Brain microvascular endothelial cell (primary cell): ENCODE measurements at regions not wholly inside any gene's neighbourhood (a gene's known extent, or its start where the extent isn't known, plus 50 kb on each side); places are given as distances from the start of the nearest gene placed in this dataset.
A peak's percentile ranks its signal among the peaks of the same experiment; 100 is the strongest.
"Not testable (repeated sequence)": the region's sequence is repeated elsewhere in the genome, so short reads cannot be mapped to it uniquely, and the experiment has no call there.

Source experiments
- DNase-seq: peaks from one replicate; pipeline ENCODE4 v3.0.0-alpha.2; 2020
- H3K27ac ChIP-seq: fragments of 250-450 bp; sonication (Bioruptor Pico); 2 replicates; pipeline ENCODE4 v1.5.1; 2020; ENCODE audit warnings: mild to moderate bottlenecking, moderate library complexity
- H3K27me3 ChIP-seq: fragments of 250-450 bp; sonication (Bioruptor Pico); replicated peaks from 2 replicates; pipeline ENCODE4 v1.5.1; 2020; ENCODE audit warnings: mild to moderate bottlenecking
- H3K36me3 ChIP-seq: fragments of 250-450 bp; sonication (Bioruptor Pico); replicated peaks from 2 replicates; pipeline ENCODE4 v1.5.1; 2020; ENCODE audit warnings: mild to moderate bottlenecking
- H3K4me3 ChIP-seq: 2 replicates; pipeline ENCODE4 v1.5.1; 2011; ENCODE audit warnings: low read depth, mild to moderate bottlenecking, control low read depth, low read length, moderate library complexity
- in situ Hi-C: cut with HindIII; loops from 2 replicates; pipeline ENCODE4 v1.10.0; 2017; ENCODE audit warnings: low sequenced_read_pairs, low pct_ligation_motif_present
- TF ChIP-seq, protein P1 (sequence below): IDR thresholded peaks from 2 replicates; pipeline ENCODE4 v1.5.1; 2011; ENCODE audit warnings: low read depth, mild to moderate bottlenecking, moderate library complexity, low read length, control low read depth, inconsistent platforms; ENCODE audit errors: missing control alignments

DNA sequence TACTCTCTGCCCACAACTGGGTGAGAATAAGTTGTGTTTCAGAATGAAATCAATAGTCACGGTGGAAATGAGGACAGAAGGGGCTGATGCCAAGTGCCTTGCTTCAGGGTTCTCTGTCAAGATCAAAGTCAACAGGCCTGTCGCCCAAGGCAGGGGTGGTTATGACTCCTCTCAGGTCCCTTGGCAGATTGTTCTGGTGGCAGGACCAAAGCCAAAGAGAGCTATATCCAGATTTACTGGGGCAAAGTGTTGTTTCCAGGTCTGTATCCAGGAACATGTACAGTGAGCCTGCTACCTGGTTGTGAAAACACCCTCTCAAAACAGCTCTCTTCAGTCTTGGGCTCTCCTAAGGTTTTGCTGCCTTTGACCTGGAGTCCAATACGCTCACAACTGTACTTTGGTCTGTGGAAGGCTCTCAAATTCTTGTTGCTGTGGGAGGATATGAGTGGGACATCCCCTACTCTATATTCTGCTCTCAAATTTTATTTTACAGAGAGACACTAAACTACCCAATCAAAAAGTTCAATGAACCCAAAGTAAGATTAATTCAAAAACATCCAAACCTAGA is 175.1 kb upstream of the ETV3 start:
- DNase-seq: no peak
- Histone ChIP-seq H3K36me3 (no peaks in the 10 kb centered on the region), H3K27me3 (no peaks in the 10 kb centered on the region), H3K4me3 (no peak overlapping the region), H3K27ac (no peak overlapping the region)
- TF ChIP-seq, protein P1, sequence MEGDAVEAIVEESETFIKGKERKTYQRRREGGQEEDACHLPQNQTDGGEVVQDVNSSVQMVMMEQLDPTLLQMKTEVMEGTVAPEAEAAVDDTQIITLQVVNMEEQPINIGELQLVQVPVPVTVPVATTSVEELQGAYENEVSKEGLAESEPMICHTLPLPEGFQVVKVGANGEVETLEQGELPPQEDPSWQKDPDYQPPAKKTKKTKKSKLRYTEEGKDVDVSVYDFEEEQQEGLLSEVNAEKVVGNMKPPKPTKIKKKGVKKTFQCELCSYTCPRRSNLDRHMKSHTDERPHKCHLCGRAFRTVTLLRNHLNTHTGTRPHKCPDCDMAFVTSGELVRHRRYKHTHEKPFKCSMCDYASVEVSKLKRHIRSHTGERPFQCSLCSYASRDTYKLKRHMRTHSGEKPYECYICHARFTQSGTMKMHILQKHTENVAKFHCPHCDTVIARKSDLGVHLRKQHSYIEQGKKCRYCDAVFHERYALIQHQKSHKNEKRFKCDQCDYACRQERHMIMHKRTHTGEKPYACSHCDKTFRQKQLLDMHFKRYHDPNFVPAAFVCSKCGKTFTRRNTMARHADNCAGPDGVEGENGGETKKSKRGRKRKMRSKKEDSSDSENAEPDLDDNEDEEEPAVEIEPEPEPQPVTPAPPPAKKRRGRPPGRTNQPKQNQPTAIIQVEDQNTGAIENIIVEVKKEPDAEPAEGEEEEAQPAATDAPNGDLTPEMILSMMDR: no peak
- in situ Hi-C loops: no loop called here

DNA sequence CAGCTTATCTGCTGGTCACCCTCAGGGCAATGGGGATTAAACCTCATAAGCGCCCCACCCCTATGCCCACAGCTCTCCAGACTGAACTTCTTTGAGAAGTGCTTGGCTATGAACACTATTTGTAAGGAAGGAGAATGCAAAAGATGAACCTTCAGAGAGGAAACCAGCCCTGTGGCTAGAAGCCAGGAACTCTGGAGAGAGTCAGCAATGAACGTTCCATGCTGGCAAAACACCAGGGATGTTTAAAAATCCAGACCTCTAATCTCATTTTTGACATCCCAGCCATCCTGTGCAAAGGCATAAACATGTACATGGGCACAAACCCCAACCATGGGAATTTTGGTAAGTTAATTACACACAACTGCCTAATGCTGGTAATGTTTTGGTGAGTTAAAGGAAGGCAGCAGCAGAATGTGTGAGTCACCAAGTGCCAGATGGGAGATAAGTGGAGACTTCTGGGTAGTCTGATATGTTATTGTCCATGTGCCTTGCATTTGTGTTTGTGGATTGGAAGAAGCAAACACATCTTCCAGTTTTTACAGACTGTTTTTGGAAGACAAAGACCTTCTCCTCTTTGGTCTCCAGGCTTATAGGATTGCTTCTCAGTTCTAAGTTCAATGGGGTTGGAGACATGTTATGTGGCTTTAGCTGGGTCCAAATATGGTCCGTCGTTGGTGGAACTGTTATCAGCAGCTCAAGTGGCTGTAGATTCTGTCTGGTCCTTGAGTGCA is 174.1 kb upstream of the ETV3 start:
- Histone ChIP-seq H3K36me3 (no peaks in the 10 kb centered on the region), H3K4me3 (no peak overlapping the region), H3K27me3 (no peaks in the 10 kb centered on the region), H3K27ac (no peak overlapping the region)
- peak; percentile 18 for DNase-seq
- in situ Hi-C loops: no loop called here
- TF ChIP-seq, protein P1: no peak

DNA sequence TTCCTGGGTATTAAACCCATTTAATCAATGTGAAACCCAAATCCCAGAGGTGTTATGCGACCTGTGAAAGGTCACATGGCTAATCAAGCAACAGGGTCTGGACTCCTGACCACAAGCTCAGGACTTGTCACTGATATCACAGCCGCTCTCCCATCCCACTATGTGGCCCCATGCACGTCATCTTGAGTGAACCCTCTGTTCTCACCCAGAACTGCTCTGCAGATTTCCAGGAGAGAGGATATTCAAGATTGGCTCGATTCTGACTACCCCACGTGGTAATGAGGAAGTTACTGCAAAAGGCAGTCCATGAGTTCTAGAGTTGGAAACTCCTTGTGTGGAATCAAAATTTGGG is 173.5 kb upstream of the ETV3 start:
- TF ChIP-seq, protein P1: no peak
- H3K27ac ChIP-seq: no peak overlapping the region
- no peaks in the 10 kb centered on the region for H3K36me3 ChIP-seq
- in situ Hi-C loops: no loop called here
- no peak for DNase-seq
- no peak overlapping the region for H3K4me3 ChIP-seq
- H3K27me3 ChIP-seq: no peaks in the 10 kb centered on the region

DNA sequence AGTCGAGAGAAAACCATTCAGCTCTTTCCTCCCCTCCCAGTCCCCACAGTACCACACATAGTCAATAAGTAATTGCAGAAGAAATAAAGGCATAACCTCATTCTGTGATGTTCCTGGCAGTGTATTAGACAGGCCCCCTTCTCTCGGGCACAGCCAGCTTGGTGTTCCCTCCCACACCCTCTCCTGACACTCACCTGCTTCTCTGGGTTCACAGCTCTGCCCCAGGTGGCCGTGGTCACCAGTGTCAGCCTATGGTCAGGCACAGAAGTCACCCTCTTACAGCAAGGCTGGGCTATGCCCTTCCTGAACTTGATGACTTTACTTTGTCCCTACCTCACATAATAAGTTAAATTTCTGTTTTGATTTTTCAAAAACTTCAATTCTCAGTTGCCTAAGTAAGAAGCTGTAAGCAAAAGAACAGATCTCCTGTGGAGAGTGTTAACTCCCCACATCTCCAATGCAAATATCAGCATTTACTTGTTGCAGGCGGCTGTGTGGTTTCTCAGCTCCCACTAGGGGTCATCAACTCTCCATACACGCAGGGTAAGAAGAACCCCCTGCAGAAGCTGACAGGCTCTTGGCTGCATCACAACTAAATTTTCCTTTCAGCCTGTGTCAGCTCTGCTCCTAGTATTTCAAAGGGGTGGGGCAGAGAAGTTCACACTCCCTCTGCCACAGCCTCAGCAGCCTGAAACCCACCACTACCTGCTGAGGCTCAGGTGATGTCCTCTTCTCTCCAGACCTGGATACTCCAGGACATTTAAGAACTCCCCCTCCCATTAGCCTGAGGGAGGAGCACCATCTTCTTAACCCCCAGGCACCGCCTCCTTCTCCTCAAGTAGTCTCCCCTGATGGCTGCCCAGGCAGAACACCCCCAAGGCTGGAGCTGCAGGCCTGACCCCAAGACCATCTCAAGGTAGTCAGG is 172.9 kb upstream of the ETV3 start:
- in situ Hi-C loops: not testable (repeated sequence)
- DNase-seq: peak; percentile 12

DNA sequence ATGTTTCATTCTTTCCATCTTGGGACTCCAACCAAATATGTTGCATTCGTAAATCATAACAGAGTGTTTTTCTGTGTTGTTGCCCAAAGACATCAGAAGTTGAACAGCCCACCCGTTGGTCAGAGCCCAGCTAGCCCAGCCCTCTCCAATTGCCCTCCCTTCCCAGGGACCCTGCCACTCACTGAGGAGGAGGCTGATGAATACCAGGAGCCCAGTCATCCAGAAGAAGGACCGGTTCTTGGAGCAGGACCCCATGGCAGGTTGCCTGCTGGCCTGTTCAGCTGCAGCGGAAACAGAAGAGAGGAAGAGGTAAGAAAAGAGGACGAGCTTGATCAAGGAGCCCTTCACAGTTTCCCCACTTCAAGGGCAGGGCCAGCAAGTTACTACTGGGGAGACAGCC is 172.2 kb upstream of the ETV3 start:
- no peaks in the 10 kb centered on the region for H3K27me3 ChIP-seq
- in situ Hi-C loops: no loop called here
- DNase-seq: no peak
- H3K36me3 ChIP-seq: no peaks in the 10 kb centered on the region
- H3K27ac ChIP-seq: no peak overlapping the region
- TF ChIP-seq, protein P1: no peak
- no peak overlapping the region for H3K4me3 ChIP-seq

More for the DNA sequence above, 172.9 kb upstream of the ETV3 start:
- H3K36me3 ChIP-seq, H3K4me3 ChIP-seq, H3K27me3 ChIP-seq, H3K27ac ChIP-seq: not testable (repeated sequence)
- TF ChIP-seq, protein P1: peak; percentile 44
